ENCODE measurements at regions not wholly inside any gene's neighbourhood (a gene's known extent, or its start where the extent isn't known, plus 50 kb on each side); places are given as distances from the start of the nearest gene placed in this dataset.
"Not testable (repeated sequence)": the region's sequence is repeated elsewhere in the genome, so short reads cannot be mapped to it uniquely, and the experiment has no call there.

GRCh38 chr2:4140281-4140970 is 437.1 kb downstream of the DCDC2C start:
- no peak for DNase-seq

GRCh38 chr2:4144731-4145130 is 441.4 kb downstream of the DCDC2C start:
- no peak for DNase-seq

GRCh38 chr2:4151521-4151920 is 448.1 kb downstream of the DCDC2C start:
- no peak for DNase-seq

- DNase-seq: no peak
These were observed 448.7 kb downstream of the DCDC2C start for GRCh38 chr2:4152051-4152450.

- DNase-seq: no peak
These were observed 465.5 kb downstream of the DCDC2C start for GRCh38 chr2:4168834-4169233.

GRCh38 chr2:4174796-4175195 is 471.4 kb downstream of the DCDC2C start:
- DNase-seq: no peak

GRCh38 chr2:4175343-4175742 is 472.0 kb downstream of the DCDC2C start:
- DNase-seq: no peak

- DNase-seq: no peak
These were observed 477.3 kb downstream of the DCDC2C start for GRCh38 chr2:4180631-4181030.

- no peak for DNase-seq
These were observed 477.7 kb downstream of the DCDC2C start for GRCh38 chr2:4181062-4181461.

GRCh38 chr2:4188561-4188960 is 485.2 kb downstream of the DCDC2C start:
- DNase-seq: no peak

- peak; percentile 17 for DNase-seq
These were observed 487.2 kb downstream of the DCDC2C start for GRCh38 chr2:4190548-4190947.

GRCh38 chr2:4192119-4192518 is 488.7 kb downstream of the DCDC2C start:
- DNase-seq: no peak

GRCh38 chr2:4214444-4215205 is 511.2 kb downstream of the DCDC2C start:
- no peak for DNase-seq

GRCh38 chr2:4217737-4218136 is 514.4 kb downstream of the DCDC2C start:
- DNase-seq: no peak

- DNase-seq: no peak
These were observed 515.7 kb downstream of the DCDC2C start for GRCh38 chr2:4219101-4219500.

GRCh38 chr2:4219571-4219970 is 516.2 kb downstream of the DCDC2C start:
- no peak for DNase-seq

GRCh38 chr2:4221434-4221833 is 518.1 kb downstream of the DCDC2C start:
- no peak for DNase-seq

- DNase-seq: no peak
These were observed 518.5 kb downstream of the DCDC2C start for GRCh38 chr2:4221845-4222244.

GRCh38 chr2:4244422-4244821 is 541.0 kb downstream of the DCDC2C start:
- DNase-seq: not testable (repeated sequence)

- no peak for DNase-seq
These were observed 543.2 kb downstream of the DCDC2C start for GRCh38 chr2:4246364-4247131.

GRCh38 chr2:4247791-4248190 is 544.4 kb downstream of the DCDC2C start:
- no peak for DNase-seq

GRCh38 chr2:4255491-4255890 is 552.1 kb downstream of the DCDC2C start:
- DNase-seq: no peak

- DNase-seq: no peak
These were observed 553.0 kb downstream of the DCDC2C start for GRCh38 chr2:4256351-4256750.

- DNase-seq: peak; percentile 55
These were observed 555.2 kb downstream of the DCDC2C start for GRCh38 chr2:4258563-4258962.
